C4-2B (cell line): ENCODE measurements at regions not wholly inside any gene's neighbourhood (a gene's known extent, or its start where the extent isn't known, plus 50 kb on each side); places are given as distances from the start of the nearest gene placed in this dataset.

Source experiments
- CTCF ChIP-seq: fragments of 450-650 bp; conservative IDR thresholded peaks from 2 replicates; pipeline ENCODE4 v1.5.1; 2017; ENCODE audit warnings: mild to moderate bottlenecking
- ZFX ChIP-seq: fragments of 450-650 bp; IDR thresholded peaks from 2 replicates; pipeline ENCODE4 v1.6.1; 2017

GRCh38 chr3:101081999-101082398, 88.8 kb upstream of the ABI3BP start:
- no peak for TF ChIP-seq CTCF
- no peak for TF ChIP-seq ZFX
